ENCODE measurements at regions not wholly inside any gene's neighbourhood (a gene's known extent, or its start where the extent isn't known, plus 50 kb on each side); places are given as distances from the start of the nearest gene placed in this dataset.

DNA sequence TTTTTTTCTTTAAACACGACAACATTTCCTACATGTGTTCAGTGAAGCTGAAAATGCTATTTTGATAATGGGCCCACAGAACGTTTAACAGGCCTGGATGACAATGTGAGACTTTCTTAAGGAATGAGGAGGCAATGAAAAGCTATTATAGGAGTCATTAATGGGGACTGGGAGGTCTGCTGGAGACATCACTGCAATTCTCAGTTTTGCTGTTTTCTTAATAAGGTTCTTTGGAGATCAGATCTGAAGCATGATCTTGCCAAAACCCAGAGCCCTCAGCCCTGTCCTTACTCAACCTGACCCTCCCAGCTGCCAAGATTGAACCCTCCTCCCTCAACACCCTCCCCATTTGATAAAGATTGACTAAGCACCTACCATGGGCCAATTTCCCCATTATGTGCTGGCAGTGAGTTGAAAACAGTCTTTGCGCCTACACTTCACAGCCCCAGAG, 353.1 kb downstream of the MAFB start:
- TF ChIP-seq EP300 (IDR thresholded peaks at IDR 0.05): no peak
- TF ChIP-seq, protein P1, sequence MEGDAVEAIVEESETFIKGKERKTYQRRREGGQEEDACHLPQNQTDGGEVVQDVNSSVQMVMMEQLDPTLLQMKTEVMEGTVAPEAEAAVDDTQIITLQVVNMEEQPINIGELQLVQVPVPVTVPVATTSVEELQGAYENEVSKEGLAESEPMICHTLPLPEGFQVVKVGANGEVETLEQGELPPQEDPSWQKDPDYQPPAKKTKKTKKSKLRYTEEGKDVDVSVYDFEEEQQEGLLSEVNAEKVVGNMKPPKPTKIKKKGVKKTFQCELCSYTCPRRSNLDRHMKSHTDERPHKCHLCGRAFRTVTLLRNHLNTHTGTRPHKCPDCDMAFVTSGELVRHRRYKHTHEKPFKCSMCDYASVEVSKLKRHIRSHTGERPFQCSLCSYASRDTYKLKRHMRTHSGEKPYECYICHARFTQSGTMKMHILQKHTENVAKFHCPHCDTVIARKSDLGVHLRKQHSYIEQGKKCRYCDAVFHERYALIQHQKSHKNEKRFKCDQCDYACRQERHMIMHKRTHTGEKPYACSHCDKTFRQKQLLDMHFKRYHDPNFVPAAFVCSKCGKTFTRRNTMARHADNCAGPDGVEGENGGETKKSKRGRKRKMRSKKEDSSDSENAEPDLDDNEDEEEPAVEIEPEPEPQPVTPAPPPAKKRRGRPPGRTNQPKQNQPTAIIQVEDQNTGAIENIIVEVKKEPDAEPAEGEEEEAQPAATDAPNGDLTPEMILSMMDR (IDR thresholded peaks at IDR 0.05): no peak
- no peak for TF ChIP-seq POLR2A (IDR thresholded peaks at IDR 0.05)
- TF ChIP-seq POLR2AphosphoS5 (IDR thresholded peaks at IDR 0.05): no peak
